HEK293T (cell line): ENCODE measurements at regions not wholly inside any gene's neighbourhood (a gene's known extent, or its start where the extent isn't known, plus 50 kb on each side); places are given as distances from the start of the nearest gene placed in this dataset.

ENCODE experiments used
- CTCF ChIA-PET: fragments of 350-600 bp; formaldehyde crosslinking; extraction: SDS; loops from one replicate; lab custom pipeline; 2021; ENCODE audit warnings: antibody characterized with exemption, inconsistent platforms; lab: Yijun Ruan, JAX
- POLR2A ChIA-PET: fragments of 350-600 bp; formaldehyde crosslinking; extraction: SDS; loops from one replicate; lab custom pipeline; 2020; ENCODE audit warnings: antibody characterized with exemption, inconsistent platforms; lab: Yijun Ruan, JAX
- DNase-seq: peaks from one replicate; pipeline ENCODE4 v3.0.0; 2012; ENCODE audit warnings: mixed read lengths; ENCODE audit errors: extremely low spot score
- ARNT ChIP-seq: fragments of 450-650 bp; IDR thresholded peaks from 2 replicates; pipeline ENCODE4 v1.6.1; 2017; ENCODE audit warnings: mild to moderate bottlenecking
- BHLHE40 ChIP-seq: fragments of 450-650 bp; IDR thresholded peaks from 2 replicates; pipeline ENCODE4 v1.6.1; 2016; ENCODE audit warnings: mild to moderate bottlenecking, moderate library complexity, borderline replicate concordance
- CTBP1 ChIP-seq: fragments of 450-650 bp; IDR thresholded peaks from 2 replicates; pipeline ENCODE4 v1.6.1; 2016; ENCODE audit warnings: borderline replicate concordance
- ELF4 ChIP-seq: fragments of 450-650 bp; IDR thresholded peaks from 2 replicates; pipeline ENCODE4 v1.6.1; 2017; ENCODE audit warnings: antibody characterized with exemption
- FOXA1 ChIP-seq: fragments of 450-650 bp; IDR thresholded peaks from 2 replicates; pipeline ENCODE4 v1.6.1; 2016; ENCODE audit warnings: mild to moderate bottlenecking
- FOXK2 ChIP-seq: fragments of 450-650 bp; IDR thresholded peaks from 2 replicates; pipeline ENCODE4 v1.6.1; 2016; ENCODE audit warnings: mild to moderate bottlenecking
- FOXM1 ChIP-seq: fragments of 450-650 bp; IDR thresholded peaks from 2 replicates; pipeline ENCODE4 v1.6.1; 2017; ENCODE audit warnings: mild to moderate bottlenecking, borderline replicate concordance
- HDGF ChIP-seq: fragments of 450-650 bp; IDR thresholded peaks from 2 replicates; pipeline ENCODE4 v1.6.1; 2017; ENCODE audit warnings: antibody characterized with exemption, borderline replicate concordance
- L3MBTL2 ChIP-seq: fragments of 450-650 bp; conservative IDR thresholded peaks from 2 replicates; pipeline ENCODE4 v1.6.1; 2016; ENCODE audit warnings: mild to moderate bottlenecking
- LEF1 ChIP-seq: fragments of 450-650 bp; IDR thresholded peaks from 2 replicates; pipeline ENCODE4 v1.6.1; 2017; ENCODE audit warnings: mild to moderate bottlenecking, borderline replicate concordance
- NFRKB ChIP-seq: fragments of 450-650 bp; IDR thresholded peaks from 2 replicates; pipeline ENCODE4 v1.6.1; 2016; ENCODE audit warnings: mild to moderate bottlenecking, moderate library complexity
- PKNOX1 ChIP-seq: fragments of 450-650 bp; IDR thresholded peaks from 2 replicates; pipeline ENCODE4 v1.6.1; 2016
- SP1 ChIP-seq: fragments of 450-650 bp; IDR thresholded peaks from 2 replicates; pipeline ENCODE4 v1.6.1; 2017
- SUZ12 ChIP-seq: fragments of 450-650 bp; IDR thresholded peaks from 2 replicates; pipeline ENCODE4 v1.6.1; 2016; ENCODE audit warnings: mild to moderate bottlenecking
- TARDBP ChIP-seq: fragments of 450-650 bp; IDR thresholded peaks from 2 replicates; pipeline ENCODE4 v1.6.1; 2016
- ZNF384 ChIP-seq: fragments of 450-650 bp; IDR thresholded peaks from 2 replicates; pipeline ENCODE4 v1.6.1; 2016

GRCh38 chr1:190019717-190020116 lies 457.9 kb downstream of the BRINP3 start:
- CTCF ChIA-PET, result interaction anchor here (0.5 kb wide), 1 partner anchor 9 kb away, joined by 3 read pairs; no protein-coding TSS in a partner anchor
- DNase-seq, result no peak
- TF ChIP-seq CTBP1 (no peak), SUZ12 (no peak), L3MBTL2 (no peak), NFRKB (no peak), BHLHE40 (no peak), TARDBP (no peak), SP1 (no peak), LEF1 (no peak), PKNOX1 (no peak)
- POLR2A ChIA-PET, result no interaction called here

GRCh38 chr1:190022709-190023108 lies 455.0 kb downstream of the BRINP3 start:
- POLR2A ChIA-PET, result no interaction called here

GRCh38 chr1:190029441-190029840 lies 448.2 kb downstream of the BRINP3 start:
- ChIA-PET POLR2A (no interaction called here), CTCF (no interaction called here)
- no peak for DNase-seq
- TF ChIP-seq ARNT, result no peak
- no peak for TF ChIP-seq FOXM1
- no peak for TF ChIP-seq TARDBP
- no peak for TF ChIP-seq CTBP1
- TF ChIP-seq ELF4, result no peak
- TF ChIP-seq LEF1, result no peak
- TF ChIP-seq ZNF384, result no peak
- TF ChIP-seq SP1, result no peak
- TF ChIP-seq FOXK2, result no peak
- TF ChIP-seq SUZ12, result no peak
- no peak for TF ChIP-seq FOXA1
- TF ChIP-seq PKNOX1, result no peak
- TF ChIP-seq HDGF, result no peak
- no peak for TF ChIP-seq L3MBTL2
- TF ChIP-seq NFRKB, result no peak
- TF ChIP-seq BHLHE40, result no peak

More at GRCh38 chr1:190022709-190023108, 455.0 kb downstream of the BRINP3 start:
- no peak for DNase-seq
- TF ChIP-seq LEF1 (no peak), SUZ12 (no peak)
- CTCF ChIA-PET, result no interaction called here

GRCh38 chr1:190043655-190044054 lies 434.0 kb downstream of the BRINP3 start:
- CTCF ChIA-PET, result no interaction called here
- no peak for DNase-seq
- TF ChIP-seq ELF4, result no peak
- no peak for TF ChIP-seq PKNOX1
- no peak for TF ChIP-seq SUZ12
- TF ChIP-seq ZNF384, result no peak
- TF ChIP-seq LEF1, result no peak
- no peak for TF ChIP-seq SP1
- no peak for TF ChIP-seq L3MBTL2
- TF ChIP-seq FOXA1, result no peak
- TF ChIP-seq CTBP1, result no peak
- TF ChIP-seq BHLHE40, result no peak
- TF ChIP-seq ARNT, result no peak
- no peak for TF ChIP-seq HDGF
- no peak for TF ChIP-seq TARDBP
- no peak for TF ChIP-seq FOXK2
- POLR2A ChIA-PET, result no interaction called here

GRCh38 chr1:190046231-190046630 lies 431.4 kb downstream of the BRINP3 start:
- TF ChIP-seq BHLHE40, result no peak
- no peak for TF ChIP-seq SP1
- TF ChIP-seq ARNT, result no peak
- no peak for TF ChIP-seq ZNF384
- no peak for TF ChIP-seq SUZ12
- TF ChIP-seq FOXA1, result no peak
- TF ChIP-seq NFRKB, result no peak
- TF ChIP-seq TARDBP, result no peak
- no peak for TF ChIP-seq L3MBTL2
- no peak for TF ChIP-seq PKNOX1
- TF ChIP-seq LEF1, result no peak
- no peak for TF ChIP-seq ELF4
- POLR2A ChIA-PET, result no interaction called here
- CTCF ChIA-PET, result no interaction called here
- no peak for DNase-seq
